OCI-LY1 (cell line): ENCODE measurements at regions not wholly inside any gene's neighbourhood (a gene's known extent, or its start where the extent isn't known, plus 50 kb on each side); places are given as distances from the start of the nearest gene placed in this dataset.

Experiments
- H2AFZ ChIP-seq: fragments of 200-600 bp; sonication (generic), shearing (Covaris generic); 2 replicates; pipeline ENCODE4 v1.6.0; 2014; ENCODE audit warnings: antibody characterized with exemption, mild to moderate bottlenecking, low read length
- H3F3A ChIP-seq: fragments of 200-600 bp; sonication (generic), shearing (Covaris generic); 2 replicates; pipeline ENCODE4 v1.6.0; 2014; ENCODE audit warnings: mild to moderate bottlenecking, antibody characterized with exemption, low read length, moderate library complexity; ENCODE audit not compliant: insufficient read depth
- H3K27ac ChIP-seq: fragments of 200-600 bp; sonication (generic); 2 replicates; pipeline ENCODE4 v1.5.1; 2014; ENCODE audit warnings: low read length, mixed run types, mild to moderate bottlenecking, low read depth; ENCODE audit not compliant: poor library complexity, severe bottlenecking
- H3K27me3 ChIP-seq: fragments of 200-600 bp; sonication (generic); 2 replicates; pipeline ENCODE4 v1.6.0; 2014; ENCODE audit warnings: antibody characterized with exemption, mild to moderate bottlenecking, low read length, moderate library complexity; ENCODE audit not compliant: insufficient read depth
- H3K36me3 ChIP-seq: fragments of 200-600 bp; sonication (generic); 2 replicates; pipeline ENCODE4 v1.6.1; 2014; ENCODE audit warnings: mild to moderate bottlenecking, antibody characterized with exemption, low read length, moderate library complexity, mixed read lengths; ENCODE audit not compliant: insufficient read depth
- H3K4me1 ChIP-seq: fragments of 200-600 bp; sonication (generic); 2 replicates; pipeline ENCODE4 v1.5.1; 2014; ENCODE audit warnings: mild to moderate bottlenecking, low read length, moderate library complexity; ENCODE audit not compliant: insufficient read depth, severe bottlenecking
- H3K4me2 ChIP-seq: fragments of 200-600 bp; sonication (generic), shearing (Covaris generic); 2 replicates; pipeline ENCODE4 v1.6.1; 2014; ENCODE audit warnings: low read length
- H3K4me3 ChIP-seq: fragments of 200-600 bp; sonication (generic); 2 replicates; pipeline ENCODE4 v1.5.1; 2014; ENCODE audit warnings: low read length, low read depth, mild to moderate bottlenecking, mixed read lengths; ENCODE audit not compliant: poor library complexity, severe bottlenecking
- H3K79me2 ChIP-seq: fragments of 200-600 bp; shearing (Covaris generic); 2 replicates; pipeline ENCODE4 v1.6.1; 2016; ENCODE audit warnings: mixed run types, low read length, mixed read lengths; ENCODE audit not compliant: insufficient read depth
- H3K9ac ChIP-seq: fragments of 200-600 bp; sonication (generic), shearing (Covaris generic); 2 replicates; pipeline ENCODE4 v1.6.1; 2014; ENCODE audit warnings: mild to moderate bottlenecking, low read length, mixed read lengths
- H3K9me2 ChIP-seq: fragments of 200-600 bp; sonication (generic), shearing (Covaris generic); 2 replicates; pipeline ENCODE4 v1.6.1; 2014; ENCODE audit warnings: low read depth, mild to moderate bottlenecking, low read length, mixed read lengths
- H3K9me3 ChIP-seq: fragments of 200-600 bp; shearing (Covaris generic); 2 replicates; pipeline ENCODE4 v1.6.1; 2014; ENCODE audit warnings: low read length, mixed read lengths
- H4K20me1 ChIP-seq: fragments of 200-600 bp; sonication (generic), shearing (Covaris generic); 2 replicates; pipeline ENCODE4 v1.6.0; 2016; ENCODE audit warnings: mild to moderate bottlenecking, low read length; ENCODE audit not compliant: insufficient read depth
- EZH2 ChIP-seq: fragments of 200-600 bp; sonication (generic), shearing (Covaris generic); IDR thresholded peaks from 2 replicates; pipeline ENCODE4 v1.8.0; 2017; ENCODE audit warnings: borderline replicate concordance, mixed run types, mild to moderate bottlenecking, antibody characterized with exemption, low read length, moderate library complexity, mixed read lengths
- TF ChIP-seq, protein P1 (sequence below): fragments of 200-600 bp; sonication (generic), shearing (Covaris generic); IDR thresholded peaks from 2 replicates; pipeline ENCODE4 v1.5.1; 2017; ENCODE audit warnings: mild to moderate bottlenecking, antibody characterized with exemption, low read length, moderate library complexity, mixed read lengths

DNA sequence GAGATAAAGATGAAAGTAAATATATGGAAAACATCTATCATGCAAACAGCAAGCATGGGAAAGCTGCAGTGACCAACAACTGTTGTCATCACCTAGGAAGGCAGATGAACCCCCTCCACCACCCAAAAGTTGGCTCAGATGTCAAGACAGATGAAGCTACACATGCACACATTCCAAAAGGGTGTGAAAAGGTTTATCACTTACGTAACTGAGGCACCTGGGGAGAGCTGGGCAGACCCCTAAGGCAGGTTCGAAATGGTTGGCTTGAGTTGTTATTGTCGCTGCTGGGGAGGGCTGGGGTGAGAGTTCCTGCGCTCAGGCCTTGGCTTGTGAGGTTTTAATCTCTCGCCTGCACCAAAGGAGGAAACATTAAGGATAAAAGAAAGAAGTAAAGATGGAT, 355.1 kb upstream of the CHRM3 start:
- no peak overlapping the region for H3K9ac ChIP-seq
- no peaks in the 10 kb centered on the region for H3K36me3 ChIP-seq
- H3K27ac ChIP-seq = no peak overlapping the region
- H3K9me2 ChIP-seq = no peaks in the 10 kb centered on the region
- H3K79me2 ChIP-seq = no peaks in the 10 kb centered on the region
- H3K4me1 ChIP-seq = no peaks in the 10 kb centered on the region
- TF ChIP-seq, protein P1, sequence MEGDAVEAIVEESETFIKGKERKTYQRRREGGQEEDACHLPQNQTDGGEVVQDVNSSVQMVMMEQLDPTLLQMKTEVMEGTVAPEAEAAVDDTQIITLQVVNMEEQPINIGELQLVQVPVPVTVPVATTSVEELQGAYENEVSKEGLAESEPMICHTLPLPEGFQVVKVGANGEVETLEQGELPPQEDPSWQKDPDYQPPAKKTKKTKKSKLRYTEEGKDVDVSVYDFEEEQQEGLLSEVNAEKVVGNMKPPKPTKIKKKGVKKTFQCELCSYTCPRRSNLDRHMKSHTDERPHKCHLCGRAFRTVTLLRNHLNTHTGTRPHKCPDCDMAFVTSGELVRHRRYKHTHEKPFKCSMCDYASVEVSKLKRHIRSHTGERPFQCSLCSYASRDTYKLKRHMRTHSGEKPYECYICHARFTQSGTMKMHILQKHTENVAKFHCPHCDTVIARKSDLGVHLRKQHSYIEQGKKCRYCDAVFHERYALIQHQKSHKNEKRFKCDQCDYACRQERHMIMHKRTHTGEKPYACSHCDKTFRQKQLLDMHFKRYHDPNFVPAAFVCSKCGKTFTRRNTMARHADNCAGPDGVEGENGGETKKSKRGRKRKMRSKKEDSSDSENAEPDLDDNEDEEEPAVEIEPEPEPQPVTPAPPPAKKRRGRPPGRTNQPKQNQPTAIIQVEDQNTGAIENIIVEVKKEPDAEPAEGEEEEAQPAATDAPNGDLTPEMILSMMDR = no peak
- no peak for TF ChIP-seq EZH2
- no peaks in the 10 kb centered on the region for H4K20me1 ChIP-seq
- H3K4me3 ChIP-seq = no peak overlapping the region
- no peaks in the 10 kb centered on the region for H3K27me3 ChIP-seq
- H3K4me2 ChIP-seq = no peak overlapping the region
- no peaks in the 10 kb centered on the region for H3K9me3 ChIP-seq
- H3F3A ChIP-seq = no peaks in the 10 kb centered on the region
- no peak overlapping the region for H2AFZ ChIP-seq

DNA sequence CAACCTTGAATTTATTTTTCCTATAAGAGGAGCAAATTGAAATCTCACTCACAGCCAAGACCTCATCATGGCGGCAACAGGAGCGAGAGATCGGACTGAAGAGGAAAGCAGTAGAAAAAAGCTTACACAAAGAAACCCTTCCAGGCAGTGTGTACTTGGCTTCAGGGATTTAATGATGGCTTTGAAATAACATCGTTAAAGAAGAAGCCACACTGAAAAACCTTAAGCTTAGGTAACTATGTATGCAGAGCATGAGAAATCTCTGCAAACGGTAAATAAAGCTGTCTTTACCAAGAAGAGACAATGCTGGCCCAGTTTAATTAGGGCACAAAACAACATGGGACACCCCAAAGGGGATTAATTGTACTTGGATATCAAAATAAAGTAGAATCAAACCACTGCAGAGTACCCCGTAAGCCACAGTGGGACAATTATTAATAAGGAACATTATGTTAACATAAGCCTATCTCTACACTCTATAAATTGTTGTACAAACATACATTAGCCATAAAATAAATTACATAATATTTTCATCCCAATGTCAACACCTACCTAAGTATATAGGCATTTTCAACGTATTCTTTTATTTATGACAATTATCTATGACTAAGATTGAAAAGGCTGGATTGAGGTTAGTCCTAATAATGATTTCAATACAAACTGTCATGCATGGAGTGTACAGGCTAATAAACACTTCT, 360.2 kb upstream of the CHRM3 start:
- Histone ChIP-seq H3K9me2 (no peaks in the 10 kb centered on the region), H3K27ac (no peak overlapping the region), H3K9me3 (no peaks in the 10 kb centered on the region), H3K9ac (no peak overlapping the region), H3K36me3 (no peaks in the 10 kb centered on the region), H3K27me3 (no peaks in the 10 kb centered on the region), H3K4me2 (no peak overlapping the region), H3K4me1 (no peaks in the 10 kb centered on the region), H3F3A (no peaks in the 10 kb centered on the region), H3K79me2 (no peaks in the 10 kb centered on the region), H2AFZ (no peak overlapping the region), H4K20me1 (no peaks in the 10 kb centered on the region), H3K4me3 (no peak overlapping the region)
- TF ChIP-seq EZH2 = no peak
- TF ChIP-seq, protein P1 = no peak

DNA sequence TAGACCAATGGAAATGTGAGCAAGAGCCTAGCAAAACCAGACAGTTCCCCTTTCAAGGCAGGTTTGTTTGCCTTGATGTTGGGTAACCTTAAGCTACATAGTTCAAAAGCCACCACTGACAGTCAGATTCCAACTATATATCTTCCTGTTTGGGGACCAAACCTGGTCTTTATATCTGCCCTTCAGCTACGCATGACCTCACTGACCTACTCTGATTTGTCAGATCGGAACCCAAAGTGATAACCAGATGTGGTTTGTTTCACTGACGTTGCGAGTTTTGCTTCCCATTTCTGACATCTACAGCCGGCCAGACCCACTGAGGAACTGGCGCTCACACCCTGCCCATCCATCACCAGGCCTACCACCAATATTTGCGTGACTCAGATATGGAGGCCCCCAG, 361.1 kb upstream of the CHRM3 start:
- no peaks in the 10 kb centered on the region for H3F3A ChIP-seq
- no peaks in the 10 kb centered on the region for H3K27me3 ChIP-seq
- no peak for TF ChIP-seq EZH2
- TF ChIP-seq, protein P1 = no peak
- H3K4me2 ChIP-seq = no peak overlapping the region
- H3K9ac ChIP-seq = no peak overlapping the region
- H3K4me1 ChIP-seq = no peaks in the 10 kb centered on the region
- H3K4me3 ChIP-seq = no peak overlapping the region
- no peaks in the 10 kb centered on the region for H3K79me2 ChIP-seq
- no peaks in the 10 kb centered on the region for H3K9me2 ChIP-seq
- no peaks in the 10 kb centered on the region for H3K9me3 ChIP-seq
- H2AFZ ChIP-seq = no peak overlapping the region
- H4K20me1 ChIP-seq = no peaks in the 10 kb centered on the region
- H3K36me3 ChIP-seq = no peaks in the 10 kb centered on the region
- no peak overlapping the region for H3K27ac ChIP-seq
